GM03348 (cell line): ENCODE measurements at regions not wholly inside any gene's neighbourhood (a gene's known extent, or its start where the extent isn't known, plus 50 kb on each side); places are given as distances from the start of the nearest gene placed in this dataset.

ENCODE experiments used
- DNase-seq: peaks from one replicate; pipeline ENCODE4 v3.0.0; 2012; ENCODE audit warnings: low spot score

DNA sequence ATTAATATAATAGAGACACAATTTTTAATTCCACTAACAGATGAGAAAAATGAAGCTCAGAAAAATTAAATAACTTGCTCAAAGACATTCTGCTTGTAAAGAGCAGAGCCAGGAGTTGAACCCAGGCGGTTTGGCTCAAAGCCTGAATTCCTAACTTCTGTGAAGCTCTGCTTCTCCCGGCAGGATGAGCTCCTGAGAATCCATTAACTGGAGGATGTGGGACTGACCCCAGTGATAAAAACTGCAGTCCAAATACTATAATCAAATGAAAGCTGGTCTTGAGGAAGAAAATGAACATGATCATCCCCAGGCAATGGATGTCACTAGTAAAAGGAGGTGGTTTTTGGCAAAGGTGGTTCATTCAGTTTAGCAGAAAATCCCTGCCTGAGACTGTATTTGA is 898.2 kb downstream of the CCSER2 start:
- DNase-seq: no peak

DNA sequence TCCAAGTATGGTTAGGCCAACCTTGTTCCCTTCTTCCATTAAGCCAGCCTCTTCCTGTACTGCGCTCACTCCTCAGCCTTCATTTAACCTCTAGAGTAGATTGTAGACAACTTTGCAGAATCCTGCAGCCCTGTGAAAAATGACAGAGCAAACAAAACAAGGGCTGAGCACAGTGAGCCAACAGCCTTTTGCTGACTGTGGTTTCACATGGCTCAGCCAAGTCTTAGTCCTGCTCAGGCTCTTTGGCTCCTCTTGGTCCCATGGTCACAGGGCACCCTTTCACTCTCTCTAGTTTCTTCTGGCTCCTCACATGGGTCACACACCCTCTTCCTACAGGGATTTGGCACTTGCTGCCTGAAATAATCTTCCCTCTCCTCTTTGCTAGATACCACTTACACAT is 900.3 kb downstream of the CCSER2 start:
- no peak for DNase-seq

DNA sequence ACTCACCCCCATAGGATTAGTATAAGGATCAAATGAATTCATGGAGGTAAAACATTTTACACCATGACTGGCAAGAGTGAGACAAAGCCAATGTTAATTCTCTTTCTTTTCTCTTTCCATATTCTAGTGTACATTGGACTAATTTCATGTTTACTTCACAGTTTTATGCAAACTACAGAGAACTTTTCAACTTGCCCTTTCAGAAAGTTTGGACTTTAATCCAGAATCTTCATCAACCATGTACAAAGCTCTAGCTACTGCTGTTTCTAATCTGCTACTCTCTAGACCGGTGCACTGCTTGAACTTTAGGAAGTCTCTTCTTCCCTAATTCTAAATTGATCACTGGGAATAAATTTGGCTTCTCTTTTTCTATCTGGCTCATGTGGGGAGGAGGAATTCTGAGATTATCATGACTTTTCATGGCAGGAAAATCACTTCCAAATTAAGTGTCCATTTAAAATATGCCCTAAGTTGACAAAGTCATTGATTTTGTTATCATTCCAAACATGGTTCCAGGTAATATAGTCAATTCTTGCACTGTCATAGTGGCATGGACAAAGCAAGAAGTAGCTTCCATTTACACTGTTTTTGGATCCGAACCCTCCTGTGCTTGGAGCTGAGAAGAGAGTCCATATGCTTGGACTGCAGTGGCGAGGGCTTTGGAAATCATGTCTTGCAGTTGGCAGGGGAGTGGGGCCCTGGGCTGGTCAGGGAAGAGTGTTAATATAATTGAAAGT is 903.3 kb downstream of the CCSER2 start:
- DNase-seq: no peak

DNA sequence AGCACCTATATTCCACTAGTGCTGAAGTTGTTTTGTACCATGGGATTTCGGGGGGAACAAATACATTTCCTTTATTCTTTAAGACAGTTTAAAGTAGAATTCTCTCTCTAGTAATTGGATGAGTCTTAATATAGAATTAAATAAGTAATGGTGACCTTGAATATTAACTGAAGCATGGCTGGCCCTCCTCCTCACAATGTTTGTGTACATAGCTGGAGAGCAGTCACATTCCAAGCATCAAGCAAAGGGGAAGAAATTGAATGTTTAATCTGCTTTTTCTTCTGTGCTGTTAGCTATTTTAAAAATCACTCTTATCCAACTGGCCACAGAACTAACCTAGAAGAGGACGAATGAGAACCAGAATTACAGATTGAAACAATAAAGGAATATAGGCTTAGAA is 906.9 kb downstream of the CCSER2 start:
- DNase-seq: no peak

DNA sequence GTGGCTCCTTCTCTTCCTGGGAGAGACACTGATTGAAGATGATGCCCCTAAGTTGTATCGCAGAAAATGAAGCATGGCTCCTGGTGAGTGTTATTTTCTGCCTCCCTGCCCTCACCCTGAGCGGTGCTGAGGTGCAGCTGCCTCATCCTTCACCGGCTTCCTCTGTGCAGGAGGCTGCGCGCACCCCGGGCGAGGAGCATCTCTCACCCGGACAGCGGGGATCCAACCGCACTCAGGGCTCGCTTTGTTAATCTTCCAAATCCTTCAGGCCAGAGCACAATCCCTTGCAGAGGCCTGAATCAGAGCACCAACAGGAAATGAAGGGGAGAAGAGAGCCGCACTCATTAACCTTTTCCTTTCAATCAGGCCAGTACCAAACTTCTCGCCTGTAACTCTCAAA is 910.3 kb downstream of the CCSER2 start:
- DNase-seq: no peak

DNA sequence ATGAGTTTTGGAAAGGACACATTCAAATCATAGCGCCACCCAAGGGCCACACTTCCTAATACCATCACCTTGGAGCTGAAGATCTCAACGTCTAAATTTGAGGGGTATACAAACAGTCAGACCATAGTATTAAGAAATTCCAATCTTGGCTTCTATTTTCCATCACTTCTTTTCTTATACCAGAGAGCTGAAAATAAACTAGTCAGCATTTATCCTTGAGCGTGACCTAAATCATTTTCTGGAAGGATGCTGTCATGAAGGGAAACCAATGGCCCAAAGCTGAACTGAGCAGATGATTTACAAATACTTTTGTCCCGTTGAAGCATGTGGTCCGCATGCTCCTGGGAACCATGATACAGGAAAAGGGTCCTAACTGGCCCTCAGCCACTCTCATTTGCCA is 921.9 kb downstream of the CCSER2 start:
- DNase-seq: no peak

DNA sequence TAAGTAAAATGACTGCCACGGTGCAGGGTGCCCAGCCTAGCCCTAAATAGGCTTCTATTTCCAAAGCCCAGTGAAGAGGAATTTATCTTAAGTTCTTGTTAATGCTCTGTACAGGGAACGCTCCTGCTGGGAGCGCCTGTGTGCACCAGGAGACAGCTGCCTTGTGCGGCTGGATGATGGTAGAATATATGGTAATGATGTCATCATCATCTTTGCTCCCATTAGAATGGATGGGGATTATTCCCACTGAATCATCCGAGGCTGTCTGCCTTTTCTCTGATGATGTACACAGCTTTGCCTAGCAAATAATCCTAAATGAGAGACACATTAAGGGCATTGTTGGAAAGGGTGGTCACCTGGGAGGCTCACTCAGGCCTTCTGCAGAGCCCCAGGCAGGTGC is 928.1 kb downstream of the CCSER2 start:
- DNase-seq: no peak

DNA sequence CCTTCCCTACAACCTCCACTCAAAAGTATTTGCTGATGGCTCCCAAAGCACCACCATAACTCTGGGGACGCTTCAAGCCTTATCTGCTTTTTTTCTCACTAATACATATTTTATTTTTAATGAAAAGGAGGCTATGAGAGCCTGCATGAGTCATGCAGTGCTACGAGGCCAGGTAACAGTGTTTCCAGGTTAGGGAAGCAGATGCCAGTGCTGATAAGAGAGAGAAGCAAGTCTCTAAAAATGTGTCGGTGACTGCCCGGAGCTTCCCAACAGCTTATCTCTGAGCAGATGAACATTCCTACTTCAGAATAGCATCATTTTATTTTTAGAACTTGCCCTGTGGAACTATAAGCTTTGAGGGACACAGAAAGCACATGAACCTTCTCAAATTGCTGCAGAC is 931.5 kb downstream of the CCSER2 start:
- DNase-seq: no peak

DNA sequence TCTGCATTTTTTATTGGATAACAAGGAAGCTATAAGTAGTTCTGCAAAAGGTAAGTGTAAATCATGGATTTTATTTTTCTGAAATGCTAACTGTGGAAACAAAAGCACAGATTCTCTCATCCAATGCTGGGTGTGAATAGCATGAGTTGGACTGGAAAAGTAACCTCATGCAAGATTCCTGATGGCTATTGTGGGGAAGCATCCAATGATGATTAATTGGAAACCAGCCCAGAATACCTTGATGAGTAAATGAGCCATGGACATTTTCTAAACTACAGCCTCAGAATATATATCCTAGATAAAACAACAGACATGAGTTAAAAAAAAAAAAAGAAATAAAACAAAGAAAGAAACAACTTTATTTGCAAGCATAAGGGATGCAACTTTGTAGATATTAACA is 934.6 kb downstream of the CCSER2 start:
- DNase-seq: no peak

DNA sequence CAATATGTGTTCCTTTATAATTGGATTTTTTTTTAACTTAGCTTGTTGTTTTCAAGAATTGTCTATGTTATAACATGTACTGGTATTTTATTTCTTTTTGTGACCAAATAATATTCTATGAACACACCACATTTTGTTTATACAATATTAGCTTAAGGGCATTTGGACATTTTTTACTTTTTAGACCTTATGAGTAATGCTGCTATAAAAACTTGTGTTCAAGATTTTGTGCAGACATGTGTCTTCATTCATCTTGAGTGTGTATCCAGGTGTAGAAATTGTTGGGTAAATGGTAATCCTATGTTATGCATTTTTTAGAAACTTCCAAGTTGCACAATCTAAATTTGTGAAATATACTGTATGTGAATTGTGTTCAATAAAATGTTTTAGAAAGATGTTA is 936.7 kb downstream of the CCSER2 start:
- no peak for DNase-seq

DNA sequence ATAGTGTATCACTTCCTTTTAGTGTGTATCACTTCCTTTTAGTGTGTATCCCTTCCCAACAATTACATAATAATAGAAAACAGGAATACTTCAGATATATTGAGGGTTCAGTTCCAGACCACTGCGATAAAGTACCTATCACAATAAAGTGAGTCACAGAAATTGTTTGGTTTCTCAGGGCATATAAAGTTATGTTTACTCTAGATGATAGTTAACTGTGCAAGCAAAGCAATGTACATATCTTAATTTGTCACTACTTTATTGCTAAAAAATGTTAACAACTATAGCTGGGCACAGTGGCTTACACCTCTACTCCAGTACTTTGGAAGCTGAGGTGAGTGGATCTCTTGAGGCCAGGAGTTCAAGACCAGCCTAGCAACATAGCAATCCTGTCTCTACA is 938.4 kb downstream of the CCSER2 start:
- no peak for DNase-seq

DNA sequence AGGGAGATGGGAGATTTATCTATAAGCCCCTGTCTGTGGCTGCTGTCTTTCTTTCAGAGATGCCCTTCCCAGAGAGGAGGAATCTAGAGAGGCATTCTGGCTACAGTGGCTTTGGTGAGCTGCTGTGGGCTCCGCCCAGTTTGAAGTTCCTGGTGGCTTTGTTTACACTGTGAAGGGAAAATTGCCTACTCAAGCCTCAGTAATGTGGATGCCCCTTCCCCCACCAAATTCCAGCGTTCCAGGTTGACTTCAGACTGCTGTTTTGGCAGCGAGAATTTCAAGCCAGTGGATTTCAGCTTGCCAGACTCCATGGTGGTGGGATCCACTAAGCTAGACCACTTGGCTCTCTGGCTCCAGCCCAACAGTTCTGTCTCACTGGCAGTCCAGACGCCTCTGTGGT is 951.6 kb downstream of the CCSER2 start:
- no peak for DNase-seq

DNA sequence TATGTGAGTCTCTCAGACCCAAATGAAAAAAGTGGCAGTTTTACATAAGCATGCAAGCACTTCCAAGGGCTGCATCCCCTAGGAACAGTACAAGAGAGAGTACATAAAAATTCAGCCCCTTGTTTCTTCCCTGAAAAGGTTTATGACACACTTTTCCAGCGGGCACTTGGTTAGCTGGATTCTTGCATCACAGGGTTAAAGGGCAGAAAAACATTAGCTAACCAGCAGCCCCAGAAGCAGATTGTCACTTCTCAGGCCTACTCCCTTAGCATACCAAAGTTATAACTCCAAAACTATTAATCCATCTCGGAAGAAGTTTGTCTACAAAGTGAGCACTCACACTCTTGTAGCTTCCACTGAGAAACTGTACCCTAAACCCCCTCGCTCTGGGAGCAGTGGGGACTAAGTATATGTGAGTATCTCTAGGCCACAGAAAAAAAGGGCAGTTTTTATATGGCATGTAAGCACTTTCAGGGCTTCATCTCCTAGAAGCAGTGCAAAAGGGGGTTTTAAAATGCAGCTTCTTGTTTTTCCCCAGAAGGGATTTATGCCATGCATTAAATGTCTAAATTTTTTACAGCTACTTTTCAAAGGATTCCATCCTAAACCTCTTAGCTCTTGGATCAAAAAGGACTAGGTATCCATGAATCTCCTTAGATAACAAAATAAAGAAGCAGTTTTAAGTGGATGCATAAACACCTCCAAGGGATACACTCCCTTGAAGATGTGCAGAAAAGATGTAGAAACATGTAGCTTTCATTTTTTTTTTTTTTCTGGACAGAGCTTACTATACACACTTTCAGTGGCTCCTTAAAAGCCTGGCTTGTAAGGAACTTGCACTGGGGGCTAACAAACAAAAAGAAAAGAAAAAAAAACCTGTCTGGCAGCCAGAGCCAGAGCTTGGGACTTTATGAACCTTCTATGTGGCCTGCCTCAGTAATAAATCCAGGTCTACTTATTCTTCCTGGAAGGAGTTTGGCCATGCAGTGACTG is 956.7 kb downstream of the CCSER2 start:
- no peak for DNase-seq

DNA sequence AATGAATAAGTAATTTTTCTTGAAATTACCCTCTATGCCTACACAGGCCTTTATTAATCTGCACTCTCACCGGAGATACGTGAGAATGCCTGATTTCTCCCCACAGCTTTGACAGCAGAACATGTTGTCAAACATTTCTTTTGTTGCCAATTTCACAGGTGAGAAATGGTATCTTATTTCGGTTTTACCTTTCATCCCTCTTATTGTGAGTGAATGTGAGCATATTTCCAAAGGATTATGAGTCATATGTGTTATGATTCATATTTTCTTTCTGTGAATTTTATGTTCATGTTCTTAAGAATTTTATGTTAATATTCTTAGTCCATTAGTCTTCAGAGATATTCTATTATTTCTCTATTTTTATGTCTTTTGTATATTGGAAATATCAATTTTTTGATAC is 965.1 kb downstream of the CCSER2 start:
- DNase-seq: no peak

DNA sequence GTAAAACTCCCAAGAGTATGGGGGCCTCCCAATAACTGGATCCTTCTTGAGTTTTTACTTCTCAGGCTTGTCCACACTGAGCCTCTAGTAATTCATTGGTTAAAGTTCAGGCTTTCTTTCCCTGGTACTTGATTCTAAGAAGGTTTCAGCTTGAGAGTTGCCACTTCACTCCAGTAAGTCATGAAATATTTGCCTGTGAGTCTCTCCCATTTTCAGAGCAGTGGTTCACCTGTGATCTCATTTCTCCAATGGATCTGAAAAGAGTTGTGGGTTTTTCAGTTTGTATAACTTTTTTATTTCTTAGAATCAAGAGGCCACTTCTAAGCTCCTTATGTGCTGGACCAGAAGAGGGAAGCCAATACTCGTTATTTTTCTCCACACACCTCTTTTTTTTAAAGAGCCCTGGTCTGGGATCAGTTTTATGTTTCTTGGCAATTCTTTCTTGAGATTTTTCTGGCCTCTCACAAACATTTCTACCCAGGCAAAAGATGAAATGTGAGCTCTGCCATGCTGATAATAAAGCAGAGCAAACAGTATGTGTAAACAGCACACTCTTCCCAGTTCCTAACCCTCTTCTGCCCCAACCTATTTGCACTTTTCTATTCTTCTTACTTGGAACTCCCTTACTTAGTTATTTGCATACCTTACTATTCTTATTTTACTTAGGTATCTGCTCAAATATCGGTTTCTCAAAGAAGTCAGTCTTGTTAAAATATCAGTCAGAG is 983.4 kb downstream of the CCSER2 start:
- DNase-seq: no peak

DNA sequence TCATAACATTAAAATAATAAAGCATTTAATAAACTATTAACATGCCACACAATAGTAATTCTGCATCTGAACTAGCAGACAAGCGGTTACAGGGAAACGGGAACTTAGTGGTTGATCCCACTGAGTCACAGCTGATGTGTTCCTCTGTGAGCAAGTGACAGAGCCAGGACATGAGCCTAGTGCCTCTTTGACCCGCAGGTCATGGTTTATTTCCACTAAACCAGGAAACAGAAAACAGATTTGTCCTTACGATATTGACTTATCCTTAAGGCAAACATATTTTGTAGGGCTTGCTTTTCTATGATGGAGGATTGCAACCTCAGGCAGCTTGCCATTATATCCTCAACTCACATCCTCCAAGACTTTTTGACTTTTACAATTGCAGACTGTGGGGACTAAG is 987.3 kb downstream of the CCSER2 start:
- DNase-seq: no peak

DNA sequence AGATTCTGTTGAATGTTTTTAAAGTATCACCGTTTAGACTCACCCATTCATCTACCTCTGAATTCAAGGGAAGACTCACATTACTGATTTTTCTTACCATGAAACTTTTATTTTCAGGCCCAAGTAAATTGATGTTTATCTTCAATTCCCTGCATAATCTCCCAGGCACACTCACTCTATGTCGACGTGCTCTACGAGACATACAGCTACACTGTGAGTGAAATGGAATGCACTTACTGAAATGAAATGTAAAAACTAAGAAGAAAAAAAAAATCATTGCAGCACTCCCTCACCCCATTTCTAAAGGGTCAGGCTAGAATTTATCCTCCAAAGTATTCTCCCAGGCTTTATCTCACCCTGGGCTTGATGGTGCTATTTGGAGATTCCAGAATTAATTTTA is 987.9 kb downstream of the CCSER2 start:
- DNase-seq: no peak

DNA sequence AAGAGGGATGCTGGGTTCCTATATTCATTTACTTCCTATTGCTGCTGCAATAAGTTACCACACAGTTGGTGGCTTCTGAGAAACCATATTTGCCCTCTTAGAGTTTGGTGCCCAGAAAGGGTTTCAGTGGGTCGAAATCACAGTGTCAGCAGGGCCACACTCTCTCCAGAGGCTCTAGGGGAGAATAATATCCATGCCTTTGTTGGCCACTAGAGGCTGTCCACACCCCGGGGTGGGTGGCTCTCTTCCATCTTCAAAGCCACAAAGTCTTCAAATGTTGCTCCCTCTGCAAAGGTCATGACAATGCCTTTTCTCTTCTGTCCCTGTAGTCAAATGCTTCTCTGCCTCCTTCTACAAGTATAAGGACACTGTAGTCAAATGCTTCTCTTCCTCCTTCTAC is 989.4 kb downstream of the CCSER2 start:
- no peak for DNase-seq

DNA sequence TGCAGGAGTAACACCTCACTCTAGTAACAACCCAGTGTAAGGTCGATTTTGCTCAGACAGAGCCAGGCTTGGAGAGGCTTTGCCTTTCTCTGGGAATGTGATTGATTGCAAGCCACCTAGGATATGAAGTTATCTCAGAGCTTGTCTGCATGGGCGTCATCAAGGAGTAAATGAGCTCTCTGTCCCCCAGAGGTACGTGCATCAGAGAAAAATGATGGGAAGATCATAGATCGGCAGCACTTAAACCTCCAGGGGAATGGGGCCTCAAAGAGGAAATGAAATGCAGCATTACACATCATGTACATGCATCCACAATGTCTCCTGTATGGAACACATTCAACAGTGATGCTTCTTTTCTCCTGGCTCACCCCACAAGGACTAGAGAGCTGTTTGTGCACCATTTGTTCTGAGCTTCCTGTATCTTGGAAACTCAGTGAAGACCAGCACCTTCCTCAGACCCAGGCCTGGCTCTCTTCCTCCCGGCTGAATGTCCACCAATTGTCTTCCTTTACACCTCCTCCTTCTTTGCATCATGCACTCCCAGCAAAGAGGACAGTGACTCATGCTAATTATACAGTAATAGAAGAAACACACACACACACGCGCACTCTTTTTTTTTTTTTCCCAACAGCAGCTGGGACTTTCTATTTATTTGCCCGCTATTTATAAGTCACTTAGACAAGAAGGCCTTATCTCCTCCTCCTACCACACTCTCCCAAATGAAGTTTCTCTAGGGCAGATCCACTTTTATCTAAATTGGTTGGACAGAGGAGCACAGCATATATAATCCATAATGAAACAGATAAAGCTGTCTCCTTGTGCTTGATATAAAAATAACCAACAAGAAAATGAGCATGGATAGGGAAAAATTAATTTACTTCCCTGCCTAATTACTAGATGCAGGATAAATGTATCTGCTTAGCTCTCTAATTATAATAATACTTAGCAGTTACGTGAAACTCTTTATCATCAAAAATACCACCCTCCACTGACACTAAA is 990.7 kb downstream of the CCSER2 start:
- no peak for DNase-seq

DNA sequence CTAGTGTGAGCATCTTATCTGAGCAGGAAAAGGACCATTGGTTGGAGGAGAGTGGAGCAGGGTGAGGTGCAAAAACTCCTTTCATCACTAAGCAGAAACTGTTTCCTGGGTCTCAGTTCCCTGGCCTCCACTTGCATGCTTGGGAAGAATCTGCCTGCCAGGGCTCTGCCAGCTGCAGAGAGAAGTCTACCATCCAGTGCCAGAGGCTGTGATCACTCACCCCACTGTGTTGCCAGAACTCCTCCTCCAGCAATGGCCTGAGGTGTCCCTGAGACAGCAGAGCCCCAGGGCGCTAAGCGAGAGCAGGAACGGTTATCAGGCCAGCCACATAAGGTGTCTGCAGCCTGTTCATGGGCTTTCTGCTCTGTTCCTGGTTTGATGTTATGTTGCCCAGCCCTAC is 991.4 kb downstream of the CCSER2 start:
- DNase-seq: no peak

DNA sequence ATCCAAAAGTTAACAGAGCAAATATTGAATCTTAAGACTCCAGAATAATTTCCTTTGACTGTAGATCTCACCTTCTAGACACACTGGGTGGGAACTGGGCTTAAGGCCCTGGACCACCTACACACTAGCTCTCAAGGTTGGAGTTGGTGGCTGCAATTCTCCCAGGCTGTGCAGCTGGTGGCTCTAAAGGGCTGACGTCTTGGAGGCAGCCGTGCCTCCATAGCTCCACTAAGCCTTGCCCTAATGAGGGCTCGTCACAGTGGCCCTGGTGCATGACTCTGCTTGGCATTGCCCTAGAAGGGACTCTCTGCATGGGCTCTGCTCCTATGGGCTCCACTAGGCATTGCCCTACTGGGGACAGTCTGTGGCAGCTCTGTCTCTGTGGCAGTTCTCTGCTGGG is 1005.2 kb downstream of the CCSER2 start:
- no peak for DNase-seq

DNA sequence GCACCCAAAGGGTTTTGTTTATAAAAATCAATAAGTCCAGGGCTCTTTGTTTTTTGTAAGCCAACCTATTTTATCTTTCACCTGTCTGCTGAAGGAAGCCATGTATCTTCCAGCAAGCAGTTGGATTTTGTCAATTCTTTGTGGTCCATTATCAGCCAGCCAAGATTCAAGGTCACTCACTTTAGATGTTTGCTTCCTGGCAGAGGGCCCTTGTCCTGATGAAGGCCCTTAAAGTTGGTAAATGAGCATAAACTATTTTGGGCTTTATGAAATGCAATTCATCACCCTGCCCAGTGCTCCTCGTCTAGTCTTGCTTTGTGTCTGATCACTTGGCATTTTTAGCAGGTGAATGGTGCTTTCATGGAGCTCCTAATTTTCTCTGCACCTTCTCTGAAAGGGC is 1004.2 kb downstream of the GRID1 start:
- no peak for DNase-seq
